ENCODE measurements at regions not wholly inside any gene's neighbourhood (a gene's known extent, or its start where the extent isn't known, plus 50 kb on each side); places are given as distances from the start of the nearest gene placed in this dataset.

GRCh38 chr4:89665662-89666061 is 171.3 kb downstream of the SNCA start:
- no peak for DNase-seq (ENCODE audit: low read depth)

- DNase-seq (ENCODE audit: low read depth): no peak
Measured at GRCh38 chr4:89664521-89664920, 172.4 kb downstream of the SNCA start.

GRCh38 chr4:89661173-89661899 is 175.6 kb downstream of the SNCA start:
- DNase-seq (ENCODE audit: low read depth): peak; percentile 56

GRCh38 chr4:89660444-89661172 is 176.4 kb downstream of the SNCA start:
- no peak for DNase-seq (ENCODE audit: low read depth)

GRCh38 chr4:89658701-89659024 is 178.3 kb downstream of the SNCA start:
- no peak for DNase-seq (ENCODE audit: low read depth)

- DNase-seq (ENCODE audit: low read depth): peak; percentile 2
Measured at GRCh38 chr4:89657931-89658700, 178.8 kb downstream of the SNCA start.

GRCh38 chr4:89653012-89653411 is 183.9 kb downstream of the SNCA start:
- no peak for DNase-seq (ENCODE audit: low read depth)

GRCh38 chr4:89645482-89645881 is 191.5 kb downstream of the SNCA start:
- DNase-seq (ENCODE audit: low read depth): no peak

GRCh38 chr4:89641367-89641687 is 195.6 kb downstream of the SNCA start:
- DNase-seq (ENCODE audit: low read depth): no peak

GRCh38 chr4:89640620-89641366 is 196.2 kb downstream of the SNCA start:
- DNase-seq (ENCODE audit: low read depth): peak; percentile 25

- DNase-seq (ENCODE audit: low read depth): no peak
Measured at GRCh38 chr4:89639395-89639794, 197.6 kb downstream of the SNCA start.

- no peak for DNase-seq (ENCODE audit: low read depth)
Measured at GRCh38 chr4:89625599-89626293, 211.2 kb downstream of the SNCA start.

GRCh38 chr4:89619206-89619962 is 217.6 kb downstream of the SNCA start:
- no peak for DNase-seq (ENCODE audit: low read depth)

GRCh38 chr4:89618151-89618550 is 218.8 kb downstream of the SNCA start:
- no peak for DNase-seq (ENCODE audit: low read depth)

GRCh38 chr4:89617317-89617716 is 219.6 kb downstream of the SNCA start:
- no peak for DNase-seq (ENCODE audit: low read depth)

- no peak for DNase-seq (ENCODE audit: low read depth)
Measured at GRCh38 chr4:89616382-89616781, 220.6 kb downstream of the SNCA start.

- DNase-seq (ENCODE audit: low read depth): no peak
Measured at GRCh38 chr4:89615051-89615450, 221.9 kb downstream of the SNCA start.

- DNase-seq (ENCODE audit: low read depth): no peak
Measured at GRCh38 chr4:89614155-89614554, 222.8 kb downstream of the SNCA start.

GRCh38 chr4:89610236-89610635 is 226.7 kb downstream of the SNCA start:
- DNase-seq (ENCODE audit: low read depth): no peak

- no peak for DNase-seq (ENCODE audit: low read depth)
Measured at GRCh38 chr4:89609756-89610155, 227.2 kb downstream of the SNCA start.

- DNase-seq (ENCODE audit: low read depth): no peak
Measured at GRCh38 chr4:89604951-89605350, 232.0 kb downstream of the SNCA start.
